OCI-LY1 (cell line): ENCODE measurements at regions not wholly inside any gene's neighbourhood (a gene's known extent, or its start where the extent isn't known, plus 50 kb on each side); places are given as distances from the start of the nearest gene placed in this dataset.

ENCODE experiments used
- H2AFZ ChIP-seq: fragments of 200-600 bp; sonication (generic), shearing (Covaris generic); 2 replicates; pipeline ENCODE4 v1.6.0; 2014; ENCODE audit warnings: antibody characterized with exemption, mild to moderate bottlenecking, low read length
- H3F3A ChIP-seq: fragments of 200-600 bp; sonication (generic), shearing (Covaris generic); 2 replicates; pipeline ENCODE4 v1.6.0; 2014; ENCODE audit warnings: mild to moderate bottlenecking, antibody characterized with exemption, low read length, moderate library complexity; ENCODE audit not compliant: insufficient read depth
- H3K27ac ChIP-seq: fragments of 200-600 bp; sonication (generic); 2 replicates; pipeline ENCODE4 v1.5.1; 2014; ENCODE audit warnings: low read length, mixed run types, mild to moderate bottlenecking, low read depth; ENCODE audit not compliant: poor library complexity, severe bottlenecking
- H3K27me3 ChIP-seq: fragments of 200-600 bp; sonication (generic); 2 replicates; pipeline ENCODE4 v1.6.0; 2014; ENCODE audit warnings: antibody characterized with exemption, mild to moderate bottlenecking, low read length, moderate library complexity; ENCODE audit not compliant: insufficient read depth
- H3K36me3 ChIP-seq: fragments of 200-600 bp; sonication (generic); 2 replicates; pipeline ENCODE4 v1.6.1; 2014; ENCODE audit warnings: mild to moderate bottlenecking, antibody characterized with exemption, low read length, moderate library complexity, mixed read lengths; ENCODE audit not compliant: insufficient read depth
- H3K4me1 ChIP-seq: fragments of 200-600 bp; sonication (generic); 2 replicates; pipeline ENCODE4 v1.5.1; 2014; ENCODE audit warnings: mild to moderate bottlenecking, low read length, moderate library complexity; ENCODE audit not compliant: insufficient read depth, severe bottlenecking
- H3K4me2 ChIP-seq: fragments of 200-600 bp; sonication (generic), shearing (Covaris generic); 2 replicates; pipeline ENCODE4 v1.6.1; 2014; ENCODE audit warnings: low read length
- H3K4me3 ChIP-seq: fragments of 200-600 bp; sonication (generic); 2 replicates; pipeline ENCODE4 v1.5.1; 2014; ENCODE audit warnings: low read length, low read depth, mild to moderate bottlenecking, mixed read lengths; ENCODE audit not compliant: poor library complexity, severe bottlenecking
- H3K79me2 ChIP-seq: fragments of 200-600 bp; shearing (Covaris generic); 2 replicates; pipeline ENCODE4 v1.6.1; 2016; ENCODE audit warnings: mixed run types, low read length, mixed read lengths; ENCODE audit not compliant: insufficient read depth
- H3K9ac ChIP-seq: fragments of 200-600 bp; sonication (generic), shearing (Covaris generic); 2 replicates; pipeline ENCODE4 v1.6.1; 2014; ENCODE audit warnings: mild to moderate bottlenecking, low read length, mixed read lengths
- H3K9me2 ChIP-seq: fragments of 200-600 bp; sonication (generic), shearing (Covaris generic); 2 replicates; pipeline ENCODE4 v1.6.1; 2014; ENCODE audit warnings: low read depth, mild to moderate bottlenecking, low read length, mixed read lengths
- H3K9me3 ChIP-seq: fragments of 200-600 bp; shearing (Covaris generic); 2 replicates; pipeline ENCODE4 v1.6.1; 2014; ENCODE audit warnings: low read length, mixed read lengths
- H4K20me1 ChIP-seq: fragments of 200-600 bp; sonication (generic), shearing (Covaris generic); 2 replicates; pipeline ENCODE4 v1.6.0; 2016; ENCODE audit warnings: mild to moderate bottlenecking, low read length; ENCODE audit not compliant: insufficient read depth
- CTCF ChIP-seq: fragments of 200-600 bp; sonication (generic), shearing (Covaris generic); IDR thresholded peaks from 2 replicates; pipeline ENCODE4 v1.5.1; 2017; ENCODE audit warnings: mild to moderate bottlenecking, antibody characterized with exemption, low read length, moderate library complexity, mixed read lengths
- EZH2 ChIP-seq: fragments of 200-600 bp; sonication (generic), shearing (Covaris generic); IDR thresholded peaks from 2 replicates; pipeline ENCODE4 v1.8.0; 2017; ENCODE audit warnings: borderline replicate concordance, mixed run types, mild to moderate bottlenecking, antibody characterized with exemption, low read length, moderate library complexity, mixed read lengths

DNA sequence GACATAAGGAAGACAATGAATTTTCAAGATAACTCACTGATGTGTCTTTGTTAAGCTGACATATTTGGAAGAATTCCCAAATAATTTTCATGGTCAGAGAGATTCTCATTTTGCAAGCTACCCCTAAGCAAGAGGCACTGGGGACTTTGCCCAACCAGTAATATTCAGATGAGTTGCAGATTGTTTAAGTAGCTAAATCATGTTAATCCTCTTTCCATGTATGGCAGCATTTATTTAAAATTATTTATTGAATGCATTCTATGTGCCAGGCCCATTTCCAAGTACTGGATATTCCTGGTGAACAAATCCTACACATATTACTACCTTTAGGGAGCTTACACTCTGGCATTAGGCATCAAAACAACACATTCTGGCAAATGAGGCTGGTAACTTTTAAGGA is 56.5 kb upstream of the BACH1 start:
- no peak overlapping the region for H3K27ac ChIP-seq
- no peak overlapping the region for H3K4me2 ChIP-seq
- no peaks in the 10 kb centered on the region for H3K79me2 ChIP-seq
- no peaks in the 10 kb centered on the region for H3K36me3 ChIP-seq
- H3K9ac ChIP-seq: no peak overlapping the region
- no peak overlapping the region for H2AFZ ChIP-seq
- no peaks in the 10 kb centered on the region for H4K20me1 ChIP-seq
- no peaks in the 10 kb centered on the region for H3F3A ChIP-seq
- H3K9me2 ChIP-seq: no peaks in the 10 kb centered on the region
- peaks cover 5% of the 10 kb centered on the region for H3K4me1 ChIP-seq
- TF ChIP-seq CTCF (no peak), EZH2 (no peak)
- no peaks in the 10 kb centered on the region for H3K27me3 ChIP-seq
- no peaks in the 10 kb centered on the region for H3K9me3 ChIP-seq
- H3K4me3 ChIP-seq: no peak overlapping the region

DNA sequence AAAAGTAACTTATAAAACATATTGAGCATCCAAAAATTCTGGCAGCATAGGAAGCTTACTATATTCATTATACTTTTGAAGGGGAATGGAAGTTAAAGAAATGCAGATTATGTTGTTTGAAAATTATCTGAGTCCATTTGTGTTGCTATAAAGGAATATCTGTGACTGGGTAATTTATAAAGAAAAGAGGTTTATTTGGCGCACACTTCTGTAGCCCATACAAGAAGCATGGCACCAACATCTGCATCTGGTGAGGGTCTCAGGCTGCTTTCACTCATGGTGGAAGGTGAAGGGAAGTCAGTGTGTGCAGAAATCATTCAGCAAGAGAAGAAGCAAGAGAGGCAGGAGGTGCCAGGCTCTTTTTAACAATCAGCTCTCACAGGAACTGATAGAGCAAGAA is 55.5 kb upstream of the BACH1 start:
- no peak overlapping the region for H3K4me2 ChIP-seq
- no peak overlapping the region for H2AFZ ChIP-seq
- no peak overlapping the region for H3K4me3 ChIP-seq

DNA sequence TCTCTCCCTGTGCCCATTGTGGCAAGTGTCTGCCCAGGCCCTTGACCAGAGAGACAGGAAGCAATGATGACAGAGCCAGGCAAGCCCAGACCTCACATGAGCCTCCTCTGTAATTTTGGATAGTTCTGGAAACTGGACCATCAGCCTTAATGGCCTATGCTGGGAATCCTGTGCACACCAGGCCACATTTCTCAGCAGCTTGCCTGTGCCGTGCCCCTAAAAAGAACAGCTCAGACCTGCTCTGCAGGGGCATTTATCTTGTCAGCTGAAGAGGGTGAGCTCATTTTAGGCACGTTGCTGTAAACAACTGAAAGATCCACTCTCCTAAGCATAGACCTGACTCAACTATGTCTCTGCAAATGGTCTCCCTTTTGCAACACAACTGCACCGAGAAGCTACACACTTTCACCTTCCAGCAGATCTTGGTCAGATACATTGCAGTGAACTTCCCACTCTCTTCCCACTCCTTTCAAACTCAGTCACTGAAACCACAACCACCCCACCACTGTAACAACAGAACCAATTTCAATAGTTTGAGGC is 53.5 kb upstream of the BACH1 start:
- no peaks in the 10 kb centered on the region for H3K9me2 ChIP-seq
- no peaks in the 10 kb centered on the region for H3K27me3 ChIP-seq
- no peaks in the 10 kb centered on the region for H3K79me2 ChIP-seq
- no peaks in the 10 kb centered on the region for H3K36me3 ChIP-seq
- H3K4me1 ChIP-seq: no peaks in the 10 kb centered on the region
- H3K4me3 ChIP-seq: no peak overlapping the region
- TF ChIP-seq EZH2 (no peak), CTCF (no peak)
- no peak overlapping the region for H3K9ac ChIP-seq
- H3K27ac ChIP-seq: no peak overlapping the region
- no peak overlapping the region for H2AFZ ChIP-seq
- H3K9me3 ChIP-seq: no peaks in the 10 kb centered on the region
- H3K4me2 ChIP-seq: no peak overlapping the region
- no peaks in the 10 kb centered on the region for H4K20me1 ChIP-seq
- H3F3A ChIP-seq: no peaks in the 10 kb centered on the region

More for the DNA sequence above, 55.5 kb upstream of the BACH1 start:
- Histone ChIP-seq H3K9me3 (no peaks in the 10 kb centered on the region), H3K27me3 (no peaks in the 10 kb centered on the region), H4K20me1 (no peaks in the 10 kb centered on the region), H3K27ac (no peak overlapping the region), H3K79me2 (no peaks in the 10 kb centered on the region), H3K9ac (no peak overlapping the region), H3K4me1 (no peaks in the 10 kb centered on the region), H3F3A (no peaks in the 10 kb centered on the region), H3K9me2 (no peaks in the 10 kb centered on the region), H3K36me3 (no peaks in the 10 kb centered on the region)
- TF ChIP-seq CTCF (no peak), EZH2 (no peak)
